SK-N-MC (cell line): ENCODE measurements at regions not wholly inside any gene's neighbourhood (a gene's known extent, or its start where the extent isn't known, plus 50 kb on each side); places are given as distances from the start of the nearest gene placed in this dataset.

Source experiments
- EZH2 ChIP-seq: fragments of 200-600 bp; sonication (generic); IDR thresholded peaks from one replicate; pipeline ENCODE4 v1.6.1; 2017; ENCODE audit warnings: antibody characterized with exemption
- POLR2AphosphoS5 ChIP-seq: IDR thresholded peaks from 2 replicates; pipeline ENCODE4 v1.6.1; 2012; ENCODE audit warnings: mild to moderate bottlenecking, low read depth, low read length, borderline replicate concordance

- TF ChIP-seq POLR2AphosphoS5 (no peak), EZH2 (no peak)
Measured at GRCh38 chr4:24042094-24042493, 152.2 kb upstream of the PPARGC1A start.
